ENCODE measurements at regions not wholly inside any gene's neighbourhood (a gene's known extent, or its start where the extent isn't known, plus 50 kb on each side); places are given as distances from the start of the nearest gene placed in this dataset.

- WGBS (ENCODE audit: low lambda C conversion rate), result 18% methylated on average over 1 of the region's 1 CpG
- CTCF ChIA-PET, result interaction anchor here (0.7 kb wide), 1 partner anchor 115 kb away, joined by 4 read pairs; no protein-coding TSS in a partner anchor
- POLR2A ChIA-PET, result no interaction called here
- no peaks in the 10 kb centered on the region for H3K4me1 ChIP-seq (ENCODE audit: control insufficient read depth in 1 of 2, insufficient read depth in 2 of 2, low read depth in 1 of 2, low read length in 1 of 2)
- no peaks in the 10 kb centered on the region for H3K79me2 ChIP-seq (ENCODE audit: insufficient read depth)
- H4K20me1 ChIP-seq (ENCODE audit: insufficient read depth), result no peaks in the 10 kb centered on the region
- H3K36me3 ChIP-seq (replicated peaks in 1 of 2; ENCODE audit: control insufficient read depth in 1 of 2, insufficient read depth in 2 of 2, low read length in 1 of 2), result no peaks in the 10 kb centered on the region
- H3K27me3 ChIP-seq (ENCODE audit: insufficient read depth), result no peaks in the 10 kb centered on the region
- no peak overlapping the region for H3K4me3 ChIP-seq (ENCODE audit: low read depth in 2 of 2, low read length in 1 of 2)
- H3K9me3 ChIP-seq, result peaks cover 6% of the 10 kb centered on the region; the same call in 1 of the 2 replicates
- H2AFZ ChIP-seq (ENCODE audit: low read depth), result no peak overlapping the region
- no peaks in the 10 kb centered on the region for H3K9me2 ChIP-seq
- no peak overlapping the region for H3K4me2 ChIP-seq
- no peak overlapping the region for H3K27ac ChIP-seq (ENCODE audit: low read depth in 2 of 2, low read length in 1 of 2)
- no peaks in the 10 kb centered on the region for H3F3A ChIP-seq (replicated peaks; ENCODE audit: insufficient read depth)
- no peak overlapping the region for H3K9ac ChIP-seq
- no peak for DNase-seq
- TF ChIP-seq SIN3A (IDR thresholded peaks at IDR 0.05; ENCODE audit: borderline replicate concordance, low read depth, low read length), result no peak
- TF ChIP-seq REST (IDR thresholded peaks at IDR 0.05; ENCODE audit: low read depth, low read length), result no peak
- no peak for TF ChIP-seq RCOR1 (IDR thresholded peaks at IDR 0.05; ENCODE audit: low read length)
- TF ChIP-seq SMC3 (IDR thresholded peaks at IDR 0.05; ENCODE audit: low read depth, low read length), result no peak
- no peak for TF ChIP-seq POLR2AphosphoS5 (IDR thresholded peaks at IDR 0.05; ENCODE audit: low read depth, low read length)
- TF ChIP-seq, protein P1, sequence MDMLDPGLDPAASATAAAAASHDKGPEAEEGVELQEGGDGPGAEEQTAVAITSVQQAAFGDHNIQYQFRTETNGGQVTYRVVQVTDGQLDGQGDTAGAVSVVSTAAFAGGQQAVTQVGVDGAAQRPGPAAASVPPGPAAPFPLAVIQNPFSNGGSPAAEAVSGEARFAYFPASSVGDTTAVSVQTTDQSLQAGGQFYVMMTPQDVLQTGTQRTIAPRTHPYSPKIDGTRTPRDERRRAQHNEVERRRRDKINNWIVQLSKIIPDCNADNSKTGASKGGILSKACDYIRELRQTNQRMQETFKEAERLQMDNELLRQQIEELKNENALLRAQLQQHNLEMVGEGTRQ (IDR thresholded peaks at IDR 0.05; ENCODE audit: borderline replicate concordance, low read depth, low read length), result no peak
- TF ChIP-seq MAX (IDR thresholded peaks at IDR 0.05; ENCODE audit: low read depth), result no peak
- TF ChIP-seq JUND (IDR thresholded peaks at IDR 0.05), result no peak
- TF ChIP-seq TEAD4 (IDR thresholded peaks at IDR 0.05; ENCODE audit: borderline replicate concordance, insufficient read depth), result no peak
- TF ChIP-seq FOSL2 (IDR thresholded peaks at IDR 0.05; ENCODE audit: borderline replicate concordance, low read depth), result no peak
- TF ChIP-seq RAD21 (IDR thresholded peaks at IDR 0.05; ENCODE audit: low read length), result no peak
- TF ChIP-seq FOXM1 (IDR thresholded peaks at IDR 0.05; ENCODE audit: low read depth), result no peak
- TF ChIP-seq, protein P2, sequence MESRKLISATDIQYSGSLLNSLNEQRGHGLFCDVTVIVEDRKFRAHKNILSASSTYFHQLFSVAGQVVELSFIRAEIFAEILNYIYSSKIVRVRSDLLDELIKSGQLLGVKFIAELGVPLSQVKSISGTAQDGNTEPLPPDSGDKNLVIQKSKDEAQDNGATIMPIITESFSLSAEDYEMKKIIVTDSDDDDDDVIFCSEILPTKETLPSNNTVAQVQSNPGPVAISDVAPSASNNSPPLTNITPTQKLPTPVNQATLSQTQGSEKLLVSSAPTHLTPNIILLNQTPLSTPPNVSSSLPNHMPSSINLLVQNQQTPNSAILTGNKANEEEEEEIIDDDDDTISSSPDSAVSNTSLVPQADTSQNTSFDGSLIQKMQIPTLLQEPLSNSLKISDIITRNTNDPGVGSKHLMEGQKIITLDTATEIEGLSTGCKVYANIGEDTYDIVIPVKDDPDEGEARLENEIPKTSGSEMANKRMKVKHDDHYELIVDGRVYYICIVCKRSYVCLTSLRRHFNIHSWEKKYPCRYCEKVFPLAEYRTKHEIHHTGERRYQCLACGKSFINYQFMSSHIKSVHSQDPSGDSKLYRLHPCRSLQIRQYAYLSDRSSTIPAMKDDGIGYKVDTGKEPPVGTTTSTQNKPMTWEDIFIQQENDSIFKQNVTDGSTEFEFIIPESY (IDR thresholded peaks at IDR 0.05; ENCODE audit: borderline replicate concordance, low read depth), result no peak
- TF ChIP-seq TCF12 (IDR thresholded peaks at IDR 0.05), result no peak
Measured at GRCh38 chr5:33136785-33137184, 304.0 kb upstream of the TARS1 start.
